GM12865 (cell line): ENCODE measurements at regions not wholly inside any gene's neighbourhood (a gene's known extent, or its start where the extent isn't known, plus 50 kb on each side); places are given as distances from the start of the nearest gene placed in this dataset.
"Not testable (repeated sequence)": the region's sequence is repeated elsewhere in the genome, so short reads cannot be mapped to it uniquely, and the experiment has no call there.

ENCODE experiments used
- DNase-seq: peaks from one replicate; pipeline ENCODE4 v3.0.0; 2010; ENCODE audit warnings: low read depth
- H3K4me3 ChIP-seq: 2 replicates; pipeline ENCODE4 v1.5.1; 2011; ENCODE audit warnings: mild to moderate bottlenecking, low read depth, low read length, control low read depth
- CTCF ChIP-seq: IDR thresholded peaks from 2 replicates; pipeline ENCODE4 v1.5.1; 2011; ENCODE audit warnings: low read length, control low read depth, low read depth, inconsistent platforms; ENCODE audit not compliant: insufficient read depth; ENCODE audit errors: missing control alignments

- no peak for TF ChIP-seq CTCF
- DNase-seq: no peak
- no peak overlapping the region for H3K4me3 ChIP-seq
Measured at GRCh38 chr5:118486647-118487225, 501.6 kb downstream of the DTWD2 start.

GRCh38 chr5:118479285-118479684 lies 509.1 kb downstream of the DTWD2 start:
- no peak for TF ChIP-seq CTCF
- no peak for DNase-seq
- H3K4me3 ChIP-seq: no peak overlapping the region

- H3K4me3 ChIP-seq: no peak overlapping the region
- DNase-seq: no peak
- TF ChIP-seq CTCF: no peak
Measured at GRCh38 chr5:118478852-118479251, 509.5 kb downstream of the DTWD2 start.

GRCh38 chr5:118468085-118468484 lies 520.3 kb downstream of the DTWD2 start:
- no peak for TF ChIP-seq CTCF
- H3K4me3 ChIP-seq: no peak overlapping the region
- no peak for DNase-seq

GRCh38 chr5:118467103-118467502 lies 521.2 kb downstream of the DTWD2 start:
- DNase-seq: no peak
- TF ChIP-seq CTCF: no peak
- no peak overlapping the region for H3K4me3 ChIP-seq

- no peak overlapping the region for H3K4me3 ChIP-seq
- no peak for TF ChIP-seq CTCF
- DNase-seq: no peak
Measured at GRCh38 chr5:118466418-118466817, 521.9 kb downstream of the DTWD2 start.

GRCh38 chr5:118462276-118462675 lies 526.1 kb downstream of the DTWD2 start:
- not testable (repeated sequence) for H3K4me3 ChIP-seq

More at GRCh38 chr5:118462276-118462675, 526.1 kb downstream of the DTWD2 start:
- not testable (repeated sequence) for DNase-seq
